Glutamatergic neuron (in vitro differentiated cells): ENCODE measurements at regions not wholly inside any gene's neighbourhood (a gene's known extent, or its start where the extent isn't known, plus 50 kb on each side); places are given as distances from the start of the nearest gene placed in this dataset.

Experiments
- DNase-seq: peaks from one replicate; pipeline ENCODE4 v3.0.0; 2022
- H3K27ac Mint-ChIP-seq: one replicate; pipeline ENCODE4 v1.8.0; 2020; ENCODE audit warnings: mild to moderate bottlenecking, mixed read lengths, inconsistent platforms; ENCODE audit not compliant: unreplicated experiment
- H3K27me3 Mint-ChIP-seq: one replicate; pipeline ENCODE4 v1.8.0; 2020; ENCODE audit warnings: mild to moderate bottlenecking, moderate library complexity, mixed read lengths, inconsistent platforms; ENCODE audit not compliant: unreplicated experiment
- H3K36me3 Mint-ChIP-seq: one replicate; pipeline ENCODE4 v1.8.0; 2020; ENCODE audit warnings: mild to moderate bottlenecking, mixed read lengths, inconsistent platforms; ENCODE audit not compliant: unreplicated experiment
- H3K4me1 Mint-ChIP-seq: one replicate; pipeline ENCODE4 v1.8.0; 2020; ENCODE audit warnings: mild to moderate bottlenecking, low read depth, mixed read lengths, inconsistent platforms; ENCODE audit not compliant: unreplicated experiment
- H3K4me3 Mint-ChIP-seq: one replicate; pipeline ENCODE4 v1.8.0; 2020; ENCODE audit warnings: mild to moderate bottlenecking, mixed read lengths, inconsistent platforms; ENCODE audit not compliant: unreplicated experiment
- H3K9me3 Mint-ChIP-seq: one replicate; pipeline ENCODE4 v1.8.0; 2020; ENCODE audit warnings: mild to moderate bottlenecking, moderate library complexity, mixed read lengths, inconsistent platforms; ENCODE audit not compliant: unreplicated experiment
- CTCF ChIP-seq: fragments of 200-600 bp; sonication (generic); IDR thresholded peaks from one replicate; pipeline ENCODE4 v1.5.0; 2021; ENCODE audit not compliant: partially characterized antibody, unreplicated experiment

GRCh38 chr13:64327505-64328194, 2902.5 kb downstream of the PCDH9 start:
- Mint-ChIP-seq H3K4me3 (no peak overlapping the region), H3K27me3 (no peaks in the 10 kb centered on the region), H3K27ac (no peak overlapping the region), H3K36me3 (no peaks in the 10 kb centered on the region), H3K4me1 (peaks cover 5% of the 10 kb centered on the region), H3K9me3 (no peaks in the 10 kb centered on the region)
- no peak for DNase-seq
- TF ChIP-seq CTCF, result no peak

- Mint-ChIP-seq H3K27me3 (no peaks in the 10 kb centered on the region), H3K27ac (no peak overlapping the region), H3K4me1 (no peaks in the 10 kb centered on the region), H3K36me3 (no peaks in the 10 kb centered on the region), H3K9me3 (no peaks in the 10 kb centered on the region), H3K4me3 (no peak overlapping the region)
- DNase-seq, result no peak
- TF ChIP-seq CTCF, result no peak
Measured at GRCh38 chr13:64314331-64314730, 2898.7 kb upstream of the PCDH20 start.

GRCh38 chr13:64311948-64312347, 2896.3 kb upstream of the PCDH20 start:
- TF ChIP-seq CTCF, result no peak
- Mint-ChIP-seq H3K9me3 (peaks cover 1% of the 10 kb centered on the region), H3K27ac (no peak overlapping the region), H3K27me3 (no peaks in the 10 kb centered on the region), H3K4me1 (no peaks in the 10 kb centered on the region), H3K4me3 (no peak overlapping the region), H3K36me3 (no peaks in the 10 kb centered on the region)
- DNase-seq, result no peak

GRCh38 chr13:64311112-64311511, 2895.5 kb upstream of the PCDH20 start:
- no peaks in the 10 kb centered on the region for H3K36me3 Mint-ChIP-seq
- TF ChIP-seq CTCF, result no peak
- H3K27me3 Mint-ChIP-seq, result no peaks in the 10 kb centered on the region
- no peak for DNase-seq
- no peaks in the 10 kb centered on the region for H3K4me1 Mint-ChIP-seq
- no peak overlapping the region for H3K4me3 Mint-ChIP-seq
- H3K27ac Mint-ChIP-seq, result no peak overlapping the region
- H3K9me3 Mint-ChIP-seq, result peaks cover 1% of the 10 kb centered on the region

GRCh38 chr13:64305246-64305645, 2889.6 kb upstream of the PCDH20 start:
- no peaks in the 10 kb centered on the region for H3K36me3 Mint-ChIP-seq
- no peaks in the 10 kb centered on the region for H3K27me3 Mint-ChIP-seq
- no peak for TF ChIP-seq CTCF
- no peak for DNase-seq
- H3K4me1 Mint-ChIP-seq, result no peaks in the 10 kb centered on the region
- H3K9me3 Mint-ChIP-seq, result peaks cover 1% of the 10 kb centered on the region
- H3K4me3 Mint-ChIP-seq, result no peak overlapping the region
- no peak overlapping the region for H3K27ac Mint-ChIP-seq
